B cell (primary cell): ENCODE measurements at regions not wholly inside any gene's neighbourhood (a gene's known extent, or its start where the extent isn't known, plus 50 kb on each side); places are given as distances from the start of the nearest gene placed in this dataset.

Experiments
- ATAC-seq: fragments of 200-7000 bp; cut with Tn5 transposase; one replicate; pipeline ENCODE4 v1.10.0; 2021; ENCODE audit warnings: low read depth, mild to moderate bottlenecking, moderate number of reproducible peaks, moderate library complexity
- CTCF ChIA-PET: fragments of 350-600 bp; sonication (Branson Sonifier 250); formaldehyde crosslinking; loops from one replicate; lab custom pipeline; 2021; ENCODE audit warnings: antibody characterized with exemption, inconsistent platforms; lab: Charles Lee
- POLR2A ChIA-PET: fragments of 350-600 bp; sonication (Branson Sonifier 250); formaldehyde crosslinking; loops from one replicate; lab custom pipeline; 2021; ENCODE audit warnings: antibody characterized with exemption; lab: Charles Lee
- DNase-seq: peaks from one replicate; pipeline ENCODE4 v3.0.0; 2013
- H2AFZ ChIP-seq: 2 replicates; pipeline ENCODE4 v1.6.1; 2012; ENCODE audit warnings: mild to moderate bottlenecking, low read depth, low read length; ENCODE audit not compliant: insufficient read depth, poor library complexity, severe bottlenecking
- H3K27ac ChIP-seq, 2 donors: 1 replicate in 1 of 2; 2 replicates in 1 of 2; pipeline ENCODE4 v1.5.1; 2012 to 2013; ENCODE audit warnings: low read length in 2 of 2, mild to moderate bottlenecking in 2 of 2, moderate library complexity in 1 of 2
- H3K27me3 ChIP-seq, 4 experiments: fragments of 200-600 bp in 1 of 4; sonication (generic) in 1 of 4; replicated peaks in 1 of 4; 1 replicate in 2 of 4; 2 replicates in 2 of 4; pipeline versions ENCODE4 v1.6.1 to v1.7.0; 2013 to 2016; ENCODE audit warnings: low read length in 3 of 4, mild to moderate bottlenecking in 2 of 4, mixed read lengths in 1 of 4, moderate library complexity in 1 of 4; ENCODE audit not compliant: insufficient read depth in 4 of 4, control insufficient read depth in 3 of 4; ENCODE audit errors: control extremely low read depth in 1 of 4
- H3K36me3 ChIP-seq, 2 experiments: replicated peaks in 1 of 2; 1 replicate in 1 of 2; 2 replicates in 1 of 2; pipeline versions ENCODE4 v1.6.1 to v1.7.1; 2013; ENCODE audit warnings: low read length in 1 of 2; ENCODE audit not compliant: insufficient read depth in 2 of 2, control insufficient read depth in 1 of 2; ENCODE audit errors: control extremely low read depth in 1 of 2, extremely low read depth in 1 of 2
- H3K4me1 ChIP-seq, 2 donors: fragments of 200-600 bp in 1 of 2; sonication (generic) in 1 of 2; 1 replicate in 1 of 2; 2 replicates in 1 of 2; pipeline versions ENCODE4 v1.5.1 to v1.6.1; 2013 to 2017; ENCODE audit warnings: low read length in 2 of 2; ENCODE audit not compliant: control insufficient read depth in 2 of 2, insufficient read depth in 2 of 2
- H3K4me2 ChIP-seq: replicated peaks from 2 replicates; pipeline ENCODE3; 2012; ENCODE audit warnings: mild to moderate bottlenecking, low read depth, low read length; ENCODE audit not compliant: poor library complexity, severe bottlenecking
- H3K4me3 ChIP-seq, 5 experiments: fragments of 200-600 bp in 1 of 5; sonication (generic) in 1 of 5; 1 replicate in 3 of 5; 2 replicates in 2 of 5; pipeline versions ENCODE4 v1.5.1 to v1.7.0; 2011 to 2016; ENCODE audit warnings: low read length in 4 of 5, mild to moderate bottlenecking in 4 of 5, low read depth in 2 of 5, control low read depth in 1 of 5, moderate library complexity in 1 of 5; ENCODE audit not compliant: insufficient read depth in 1 of 5; ENCODE audit errors: control extremely low read depth in 1 of 5, extremely low read depth in 1 of 5
- H3K79me2 ChIP-seq: fragments of 200-600 bp; sonication (generic); one replicate; pipeline ENCODE4 v1.6.0; 2016; ENCODE audit warnings: low read length; ENCODE audit not compliant: control insufficient read depth, insufficient read depth
- H3K9ac ChIP-seq: fragments of 200-600 bp; sonication (generic); 2 replicates; pipeline ENCODE4 v1.6.1; 2017; ENCODE audit warnings: mild to moderate bottlenecking, low read length, moderate library complexity
- H3K9me3 ChIP-seq, 3 donors: one replicate each; pipeline versions ENCODE4 v1.6.1 to v1.7.1; 2013; ENCODE audit warnings: low read length in 2 of 3; ENCODE audit not compliant: control insufficient read depth in 2 of 3, insufficient read depth in 1 of 3; ENCODE audit errors: control extremely low read depth in 1 of 3
- H4K20me1 ChIP-seq: 2 replicates; pipeline ENCODE4 v1.6.0; 2012; ENCODE audit warnings: mild to moderate bottlenecking, low read length; ENCODE audit not compliant: insufficient read depth, control insufficient read depth, poor library complexity, severe bottlenecking
- H3K27ac Mint-ChIP-seq: one replicate; pipeline ENCODE4 v1.8.0; 2021; ENCODE audit warnings: mixed read lengths
- H3K27me3 Mint-ChIP-seq: one replicate; pipeline ENCODE4 v1.8.0; 2021; ENCODE audit warnings: mixed read lengths
- H3K4me1 Mint-ChIP-seq: one replicate; pipeline ENCODE4 v1.8.0; 2021; ENCODE audit warnings: mixed read lengths
- H3K4me3 Mint-ChIP-seq: one replicate; pipeline ENCODE4 v1.8.0; 2021; ENCODE audit warnings: mixed read lengths
- H3K9me3 Mint-ChIP-seq: one replicate; pipeline ENCODE4 v1.8.0; 2022; ENCODE audit warnings: mixed read lengths; ENCODE audit not compliant: insufficient read depth
- CTCF ChIP-seq: fragments of 200-600 bp; IDR thresholded peaks from one replicate; pipeline ENCODE4 v1.8.0; 2022; ENCODE audit warnings: antibody characterized with exemption, mild to moderate bottlenecking
- EZH2 ChIP-seq: IDR thresholded peaks from 2 replicates; pipeline ENCODE4 v1.6.1; 2012; ENCODE audit warnings: borderline replicate concordance, low read depth, mild to moderate bottlenecking, moderate library complexity, low read length; ENCODE audit not compliant: insufficient read depth, poor library complexity, severe bottlenecking
- WGBS: methylation state at CpG from one replicate; pipeline ENCODE4 v1.1.5; 2013; ENCODE audit warnings: missing lambda C conversion rate; ENCODE audit not compliant: insufficient coverage; 5-methylcytosine and 5-hydroxymethylcytosine counted together
- intact Hi-C: fragments of 100-400 bp; cut with micrococcal nuclease; formaldehyde crosslinking; loops from one replicate; pipeline ENCODE4 v1.10.0; 2022

- no peak overlapping the region for H3K4me2 ChIP-seq
- Mint-ChIP-seq H3K27me3 (no peaks in the 10 kb centered on the region), H3K27ac (no peak overlapping the region), H3K4me1 (no peaks in the 10 kb centered on the region), H3K4me3 (no peak overlapping the region), H3K9me3 (peaks cover 4% of the 10 kb centered on the region)
- no peak for DNase-seq
- H3K27ac ChIP-seq: no peak overlapping the region
- POLR2A ChIA-PET: no interaction called here
- H3K27me3 ChIP-seq: no peaks in the 10 kb centered on the region
- H3K4me3 ChIP-seq: no peak overlapping the region
- no peaks in the 10 kb centered on the region for H3K4me1 ChIP-seq
- no peaks in the 10 kb centered on the region for H4K20me1 ChIP-seq
- peaks cover 0 to 5% (median 0%) of the 10 kb centered on the region in 3 donors for H3K9me3 ChIP-seq
- H3K9ac ChIP-seq: no peak overlapping the region
- ATAC-seq: no peak
- no peaks in the 10 kb centered on the region for H3K36me3 ChIP-seq
- no peak overlapping the region for H2AFZ ChIP-seq
- H3K79me2 ChIP-seq: no peaks in the 10 kb centered on the region
- WGBS: 100% methylated on average over 2 of the region's 6 CpGs
- TF ChIP-seq CTCF (no peak), EZH2 (no peak)
- CTCF ChIA-PET: no interaction called here
- intact Hi-C loops: no loop called here
Observed at GRCh38 chr4:181830404-181831035, 412.7 kb upstream of the TENM3 start.

- Histone ChIP-seq H3K4me2 (no peak overlapping the region), H3K9ac (no peak overlapping the region), H2AFZ (no peak overlapping the region), H3K4me3 (no peak overlapping the region), H3K27ac (no peak overlapping the region), H3K36me3 (no peaks in the 10 kb centered on the region), H3K9me3 (peaks cover 0 to 5% (median 0%) of the 10 kb centered on the region in 3 donors), H3K27me3 (no peaks in the 10 kb centered on the region), H4K20me1 (no peaks in the 10 kb centered on the region), H3K79me2 (no peaks in the 10 kb centered on the region), H3K4me1 (no peaks in the 10 kb centered on the region)
- H3K27ac Mint-ChIP-seq: no peak overlapping the region
- intact Hi-C loops: no loop called here
- no peak overlapping the region for H3K4me3 Mint-ChIP-seq
- 83% methylated on average over 1 of the region's 2 CpGs for WGBS
- POLR2A ChIA-PET: no interaction called here
- TF ChIP-seq CTCF: no peak
- ATAC-seq (no peak), DNase-seq (no peak)
- H3K9me3 Mint-ChIP-seq: peaks cover 2% of the 10 kb centered on the region
- H3K4me1 Mint-ChIP-seq: no peaks in the 10 kb centered on the region
- CTCF ChIA-PET: no interaction called here
- no peaks in the 10 kb centered on the region for H3K27me3 Mint-ChIP-seq
Observed at GRCh38 chr4:181834071-181834470, 409.1 kb upstream of the TENM3 start.
